NCI-H510A (cell line): ENCODE measurements at regions not wholly inside any gene's neighbourhood (a gene's known extent, or its start where the extent isn't known, plus 50 kb on each side); places are given as distances from the start of the nearest gene placed in this dataset.

Experiments
- DNase-seq: peaks from one replicate; lab custom pipeline; 2025; lab: John Stamatoyannopoulos, UW

DNA sequence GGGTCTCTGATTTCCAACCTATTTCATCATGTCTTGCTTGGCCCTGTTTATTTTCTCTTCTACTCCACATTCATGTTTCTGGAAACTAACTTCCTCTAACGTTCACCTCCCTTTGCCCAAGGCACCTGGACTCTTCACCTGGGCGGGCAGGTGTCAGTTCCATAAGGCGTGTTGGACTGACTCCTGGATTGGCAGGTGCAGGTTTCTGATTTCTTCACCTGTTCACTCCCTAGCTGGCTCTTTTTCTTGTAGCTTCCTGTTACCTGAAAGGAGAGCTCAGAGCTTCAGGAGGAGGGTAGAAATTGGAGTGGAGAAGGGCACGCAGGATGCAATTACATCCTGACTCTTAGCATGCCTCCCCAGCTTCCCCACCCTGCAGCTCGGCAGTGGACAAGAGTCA lies 350.8 kb upstream of the KLF3 start:
- DNase-seq = peak; percentile 81

DNA sequence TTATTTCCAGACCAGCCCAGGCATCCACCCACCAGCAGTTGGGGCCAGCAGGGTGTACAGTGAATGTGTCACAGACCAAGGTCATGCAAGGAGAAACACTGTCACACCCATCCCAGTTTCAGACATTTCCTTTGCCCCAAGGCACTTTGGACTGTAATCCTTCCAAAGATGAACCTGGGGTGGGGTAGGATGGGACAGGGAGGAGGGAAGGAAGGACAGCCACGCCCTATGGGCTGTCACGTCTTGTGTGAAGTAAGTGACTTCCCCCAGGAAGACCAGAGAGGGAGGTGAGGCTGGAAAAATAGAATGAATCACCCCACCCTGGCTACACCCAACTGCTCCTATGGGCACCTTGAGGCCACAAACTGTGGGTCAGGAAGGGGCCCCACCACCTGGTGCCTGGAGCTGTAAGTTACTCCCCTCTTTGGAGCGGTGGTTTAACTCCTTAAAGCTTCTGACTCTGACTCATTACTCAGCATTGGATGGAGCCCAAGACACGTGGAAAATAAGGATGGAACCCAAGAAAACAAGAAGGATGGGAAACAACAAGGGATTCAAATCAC lies 349.9 kb upstream of the KLF3 start:
- no peak for DNase-seq

DNA sequence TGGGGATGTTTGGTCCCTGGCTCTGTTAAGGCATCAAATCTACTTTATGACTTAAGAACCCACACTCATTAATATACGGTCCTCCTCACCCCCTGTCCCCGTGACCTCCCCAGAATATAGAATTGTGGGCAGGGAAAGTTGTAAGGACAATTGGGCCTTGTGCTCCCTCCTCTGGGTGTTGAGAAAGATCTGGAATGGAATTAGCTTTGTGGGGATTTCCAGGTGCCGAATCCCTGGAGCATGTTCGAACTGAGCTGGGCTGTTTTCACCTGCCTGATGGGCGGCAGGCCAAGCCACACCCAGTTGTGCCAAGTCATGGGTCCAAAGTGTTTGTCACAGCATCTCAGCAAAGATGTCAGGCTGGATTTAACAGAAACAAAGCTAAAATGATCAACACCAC lies 349.3 kb upstream of the KLF3 start:
- peak; percentile 25 for DNase-seq

GRCh38 chr4:38315286-38315685 lies 348.7 kb upstream of the KLF3 start:
- no peak for DNase-seq

- no peak for DNase-seq
These were observed 348.0 kb upstream of the KLF3 start for GRCh38 chr4:38316045-38316444.

GRCh38 chr4:38317041-38317674 lies 346.8 kb upstream of the KLF3 start:
- DNase-seq = no peak

DNA sequence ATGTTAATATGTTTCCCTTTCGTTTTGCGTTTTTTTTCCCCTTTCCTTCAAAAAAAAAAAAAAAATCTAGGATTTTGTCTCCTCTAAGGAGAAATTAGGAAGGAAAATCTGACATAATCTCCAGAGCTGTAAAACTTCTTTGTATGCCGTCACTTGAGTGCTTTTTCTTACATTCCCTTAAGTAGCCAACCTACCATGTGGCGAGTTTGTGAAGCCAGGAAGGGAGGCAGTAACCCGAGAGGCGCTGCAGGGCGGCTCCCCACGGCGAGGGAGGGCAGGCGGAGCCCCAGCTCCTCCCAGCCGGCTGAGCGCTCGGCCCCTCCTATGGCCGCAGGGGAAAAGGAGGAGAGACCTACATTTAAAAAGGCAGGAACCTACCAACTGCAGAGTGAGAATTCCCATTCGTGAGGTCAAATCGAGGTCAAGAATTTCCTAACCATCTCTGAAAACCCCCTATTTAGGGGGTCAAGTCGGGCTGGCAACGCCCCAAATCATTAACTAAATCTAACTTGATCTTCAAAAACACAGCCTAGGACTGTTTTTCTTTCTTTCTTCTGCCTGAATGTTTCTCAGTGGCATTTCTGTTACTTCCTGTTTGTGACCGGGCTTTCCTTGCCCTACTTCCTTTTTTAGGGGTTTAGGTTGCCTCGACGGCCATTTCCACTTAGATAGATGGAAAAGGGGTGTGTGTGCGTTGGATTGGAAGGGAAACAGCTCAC lies 345.1 kb upstream of the KLF3 start:
- DNase-seq = peak; percentile 77

DNA sequence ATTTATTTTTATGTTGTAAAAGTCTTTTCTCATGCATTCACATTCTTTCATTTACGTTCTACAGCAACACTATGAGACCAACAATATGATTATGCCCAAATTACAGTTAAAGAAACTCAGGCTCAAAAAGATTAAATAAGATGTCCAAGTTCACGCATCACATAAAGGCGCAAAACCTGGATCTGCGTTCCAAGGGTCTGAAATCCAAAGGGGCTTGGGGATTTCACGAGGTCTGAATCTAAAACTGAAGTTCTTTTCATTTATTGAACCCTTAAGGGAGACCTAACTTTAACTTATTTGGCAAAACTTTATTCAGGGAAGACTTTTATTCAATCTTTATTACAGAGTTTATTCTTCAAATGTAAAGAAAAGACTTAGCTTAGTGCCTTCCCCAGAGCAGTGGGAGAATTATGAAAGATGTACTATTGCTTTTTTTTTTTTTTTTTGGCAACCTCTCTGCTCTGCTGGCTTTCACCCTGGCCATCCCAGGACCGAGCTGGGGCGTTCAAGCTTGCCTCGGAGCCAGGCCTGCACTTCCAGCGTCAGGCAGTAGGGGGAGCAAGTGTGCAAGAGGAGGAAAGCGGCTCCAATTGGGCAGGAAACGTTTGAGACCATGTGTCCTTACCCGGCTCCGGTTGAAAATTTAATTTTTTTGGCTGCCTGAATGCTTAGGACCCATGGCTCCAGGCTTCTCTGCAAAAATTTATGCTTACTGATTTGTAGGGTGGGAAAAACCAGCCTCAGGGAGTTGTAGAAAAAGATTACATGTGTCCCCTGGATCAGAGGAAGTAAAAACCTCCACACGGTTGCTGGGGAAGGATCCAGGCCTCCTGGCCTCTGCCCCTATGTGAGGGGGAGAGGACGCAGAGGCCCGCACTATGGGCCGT lies 344.3 kb upstream of the KLF3 start:
- DNase-seq = no peak

- DNase-seq = no peak
These were observed 343.7 kb upstream of the KLF3 start for GRCh38 chr4:38320343-38320695.

GRCh38 chr4:38320833-38321232 lies 343.2 kb upstream of the KLF3 start:
- no peak for DNase-seq

DNA sequence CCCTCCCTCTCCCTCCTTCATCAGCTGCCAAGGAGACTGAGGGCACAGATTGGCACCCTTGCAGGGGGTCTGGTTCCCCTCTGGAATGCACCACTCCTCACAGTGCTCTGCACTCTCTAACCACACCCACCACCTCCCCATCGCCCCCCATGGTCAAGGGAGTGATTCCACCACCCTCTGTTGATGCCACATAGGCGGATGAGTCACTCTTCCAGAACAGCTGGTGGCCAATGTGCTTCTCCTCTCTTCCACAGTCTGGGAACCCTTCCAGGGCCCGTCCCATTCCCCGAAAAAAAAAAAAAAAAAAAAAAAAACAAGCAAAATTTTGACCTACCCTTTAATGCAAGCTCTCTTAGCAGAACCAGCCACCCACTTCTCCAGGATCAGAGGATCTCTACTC lies 341.3 kb upstream of the KLF3 start:
- DNase-seq = no peak

GRCh38 chr4:38323141-38323641 lies 340.8 kb upstream of the KLF3 start:
- no peak for DNase-seq

DNA sequence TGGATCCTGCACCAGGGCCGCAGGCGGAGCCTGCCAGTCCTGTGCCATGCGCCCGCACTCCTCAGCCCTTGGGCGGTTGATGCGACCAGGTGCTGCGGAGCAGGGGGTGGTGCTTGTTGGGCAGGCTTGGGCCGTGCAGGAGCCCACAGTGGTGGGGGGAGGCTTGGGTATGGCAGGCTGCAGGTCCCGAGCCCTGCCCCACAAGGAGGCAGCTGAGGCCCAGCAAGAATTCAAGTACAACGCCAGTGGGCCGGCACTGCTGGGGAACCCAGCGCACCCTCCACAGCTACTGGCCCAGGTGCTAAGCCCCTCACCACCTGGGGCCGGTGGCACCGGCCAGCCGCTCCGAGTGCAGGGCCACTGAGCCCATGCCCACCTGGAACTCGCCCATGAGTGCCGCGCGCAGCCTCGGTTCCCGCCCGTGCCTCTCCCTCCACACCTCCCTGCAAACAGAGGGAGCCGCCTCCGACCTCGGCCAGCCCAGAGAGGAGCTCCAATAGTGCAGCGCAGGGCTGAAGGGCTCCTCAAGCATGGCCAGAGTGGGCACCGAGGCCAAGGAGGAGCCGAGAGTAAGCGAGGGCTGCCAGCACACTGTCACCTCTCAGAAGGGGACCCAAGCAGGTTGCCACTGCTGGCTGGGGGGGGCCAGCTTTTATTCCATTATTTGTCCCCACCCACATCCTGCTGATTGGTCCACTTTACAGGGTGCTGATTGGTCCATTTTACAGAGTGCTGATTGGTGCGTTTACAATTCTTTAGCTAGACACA lies 339.0 kb upstream of the KLF3 start:
- DNase-seq = no peak

- no peak for DNase-seq
These were observed 338.4 kb upstream of the KLF3 start for GRCh38 chr4:38325629-38325913.

DNA sequence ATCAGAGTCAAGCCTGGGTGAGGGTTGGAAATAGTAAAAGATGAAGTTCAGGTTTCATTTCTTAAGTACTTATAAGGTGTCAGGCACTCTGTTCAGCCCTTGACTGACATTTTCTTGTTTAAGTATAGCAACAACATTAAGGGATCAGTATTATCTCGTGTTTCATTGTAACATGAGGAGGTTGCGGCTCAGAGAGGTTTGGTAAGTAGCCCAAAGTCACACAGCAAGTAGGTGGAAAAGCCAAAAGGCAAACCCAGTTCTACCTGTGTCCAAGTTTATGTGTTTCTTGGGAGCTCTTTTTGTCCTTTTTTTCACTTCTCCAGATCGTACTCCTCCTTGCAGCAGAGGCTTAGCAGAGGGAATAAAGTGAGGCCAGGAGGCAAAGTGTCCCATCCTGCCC lies 337.5 kb upstream of the KLF3 start:
- DNase-seq = no peak

GRCh38 chr4:38327174-38327573 lies 336.8 kb upstream of the KLF3 start:
- DNase-seq = no peak

- no peak for DNase-seq
These were observed 334.8 kb upstream of the KLF3 start for GRCh38 chr4:38328989-38329729.

GRCh38 chr4:38330321-38330720 lies 333.7 kb upstream of the KLF3 start:
- no peak for DNase-seq

DNA sequence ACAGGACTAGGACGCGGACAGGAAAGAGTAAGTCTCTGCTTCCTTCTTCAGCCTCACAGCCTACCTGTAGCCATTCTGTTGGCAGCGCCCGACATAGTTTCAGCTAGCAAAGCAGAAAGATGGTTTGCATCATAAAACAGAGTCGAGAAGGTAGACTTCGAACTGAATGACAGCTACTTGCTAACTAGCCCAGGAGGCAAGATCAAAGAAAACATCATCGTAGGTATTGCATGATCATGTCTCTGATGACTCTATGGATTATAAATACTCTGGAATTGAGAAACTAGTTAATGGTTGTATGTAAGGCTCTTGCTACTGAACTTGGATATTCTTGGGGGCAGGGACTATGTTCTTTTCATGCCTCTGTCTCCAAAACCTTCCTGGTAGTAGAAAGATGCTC lies 333.1 kb upstream of the KLF3 start:
- no peak for DNase-seq

DNA sequence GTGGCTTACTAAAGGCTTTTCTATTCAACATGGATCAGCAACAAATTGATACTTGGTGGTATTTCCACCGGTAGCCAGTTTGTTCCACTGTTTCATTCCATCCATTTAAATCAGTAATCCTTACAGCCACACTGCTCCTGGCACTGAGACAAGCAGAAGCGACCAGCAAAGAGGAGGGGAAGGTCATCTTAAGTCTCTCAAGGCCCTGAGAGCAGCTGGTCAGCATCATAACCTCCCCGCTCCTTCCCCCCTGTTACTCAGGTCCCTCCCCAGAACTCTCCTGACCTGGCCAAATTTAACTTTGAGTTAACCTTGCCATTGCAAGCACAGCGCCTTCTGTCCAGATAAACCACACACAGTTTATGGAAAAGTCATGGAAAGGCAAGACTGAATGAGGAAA lies 331.3 kb upstream of the KLF3 start:
- no peak for DNase-seq

- DNase-seq = no peak
These were observed 330.8 kb upstream of the KLF3 start for GRCh38 chr4:38333219-38333618.
